DOHH2 (cell line): ENCODE measurements at regions not wholly inside any gene's neighbourhood (a gene's known extent, or its start where the extent isn't known, plus 50 kb on each side); places are given as distances from the start of the nearest gene placed in this dataset.

Source experiments
- H3F3A ChIP-seq: fragments of 200-600 bp; sonication (generic), shearing (Covaris generic); 2 replicates; pipeline ENCODE4 v1.6.0; 2016; ENCODE audit warnings: antibody characterized with exemption, mild to moderate bottlenecking; ENCODE audit not compliant: control insufficient read depth, insufficient read depth
- H3K27ac ChIP-seq: fragments of 200-600 bp; sonication (generic); 2 replicates; pipeline ENCODE4 v1.5.1; 2014; ENCODE audit warnings: low read depth, mild to moderate bottlenecking, low read length, moderate library complexity
- H3K27me3 ChIP-seq: fragments of 200-600 bp; sonication (generic); 2 replicates; pipeline ENCODE4 v1.6.1; 2014; ENCODE audit warnings: mild to moderate bottlenecking, low read length, mixed read lengths; ENCODE audit not compliant: control insufficient read depth
- H3K36me3 ChIP-seq: fragments of 200-600 bp; sonication (generic); 2 replicates; pipeline ENCODE4 v1.6.1; 2014; ENCODE audit warnings: mild to moderate bottlenecking, low read length, moderate library complexity, mixed read lengths; ENCODE audit not compliant: control insufficient read depth
- H3K4me1 ChIP-seq: fragments of 200-600 bp; sonication (generic); 2 replicates; pipeline ENCODE4 v1.6.1; 2014; ENCODE audit warnings: mild to moderate bottlenecking, low read length, mixed read lengths; ENCODE audit not compliant: control insufficient read depth
- H3K4me2 ChIP-seq: fragments of 200-600 bp; sonication (generic); 2 replicates; pipeline ENCODE4 v1.6.0; 2014; ENCODE audit warnings: mild to moderate bottlenecking, low read length, moderate library complexity
- H3K4me3 ChIP-seq: fragments of 200-600 bp; sonication (generic); 2 replicates; pipeline ENCODE4 v1.5.1; 2014; ENCODE audit warnings: mild to moderate bottlenecking, low read length, mixed read lengths
- H3K79me2 ChIP-seq: fragments of 200-600 bp; sonication (generic); 2 replicates; pipeline ENCODE4 v1.6.1; 2014; ENCODE audit warnings: mild to moderate bottlenecking, low read length, mixed read lengths; ENCODE audit not compliant: control insufficient read depth
- H3K9me2 ChIP-seq: fragments of 200-600 bp; sonication (generic); replicated peaks from 2 replicates; pipeline ENCODE4 v1.6.1; 2014; ENCODE audit warnings: mild to moderate bottlenecking, low read length, mixed read lengths; ENCODE audit not compliant: control insufficient read depth
- H3K9me3 ChIP-seq: fragments of 200-600 bp; sonication (generic); 2 replicates; pipeline ENCODE4 v1.6.1; 2014; ENCODE audit warnings: antibody characterized with exemption, low read length, mixed read lengths; ENCODE audit not compliant: control insufficient read depth, insufficient read depth
- H4K20me1 ChIP-seq: fragments of 200-600 bp; sonication (generic); 2 replicates; pipeline ENCODE4 v1.6.0; 2014; ENCODE audit warnings: low read depth, mild to moderate bottlenecking, antibody characterized with exemption, low read length, moderate library complexity; ENCODE audit not compliant: control insufficient read depth, insufficient read depth
- EZH2phosphoT487 ChIP-seq: fragments of 200-600 bp; sonication (generic); IDR thresholded peaks from 2 replicates; pipeline ENCODE4 v1.6.1; 2017; ENCODE audit warnings: borderline replicate concordance, mild to moderate bottlenecking, antibody characterized with exemption, low read length, moderate library complexity, mixed read lengths
- TF ChIP-seq, protein P1 (sequence below): fragments of 200-600 bp; sonication (generic); IDR thresholded peaks from one replicate; pipeline ENCODE4 v1.5.1; 2014; ENCODE audit warnings: antibody characterized with exemption, mild to moderate bottlenecking, low read depth, low read length; ENCODE audit not compliant: poor library complexity, severe bottlenecking

DNA sequence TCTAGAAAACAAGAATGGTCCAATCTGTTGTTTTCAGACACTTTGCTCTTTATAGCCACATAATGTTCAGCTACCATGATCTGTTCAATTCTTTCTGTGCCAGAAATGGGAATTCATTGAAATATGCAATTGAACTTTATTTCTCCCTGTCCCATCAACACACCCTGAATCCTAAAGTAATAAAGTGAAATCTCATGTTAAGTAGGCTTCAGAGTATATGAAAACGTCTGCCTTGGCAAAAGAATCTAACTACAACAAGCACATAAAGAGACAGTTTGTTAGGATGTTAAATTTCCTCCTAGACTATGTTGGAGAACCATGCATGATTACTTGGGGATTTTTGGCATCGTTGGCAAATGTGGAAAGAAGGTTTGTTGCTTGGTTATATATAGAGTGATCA is 722.7 kb downstream of the XPNPEP1 start:
- Histone ChIP-seq H3K4me2 (no peak overlapping the region), H3K36me3 (no peaks in the 10 kb centered on the region), H3K9me2 (no peaks in the 10 kb centered on the region), H3K9me3 (no peaks in the 10 kb centered on the region), H3K27me3 (no peaks in the 10 kb centered on the region), H3K4me3 (no peak overlapping the region), H3K4me1 (no peaks in the 10 kb centered on the region), H3K79me2 (no peaks in the 10 kb centered on the region), H3F3A (no peaks in the 10 kb centered on the region), H3K27ac (no peak overlapping the region), H4K20me1 (no peaks in the 10 kb centered on the region)
- TF ChIP-seq EZH2phosphoT487 = no peak
- TF ChIP-seq, protein P1, sequence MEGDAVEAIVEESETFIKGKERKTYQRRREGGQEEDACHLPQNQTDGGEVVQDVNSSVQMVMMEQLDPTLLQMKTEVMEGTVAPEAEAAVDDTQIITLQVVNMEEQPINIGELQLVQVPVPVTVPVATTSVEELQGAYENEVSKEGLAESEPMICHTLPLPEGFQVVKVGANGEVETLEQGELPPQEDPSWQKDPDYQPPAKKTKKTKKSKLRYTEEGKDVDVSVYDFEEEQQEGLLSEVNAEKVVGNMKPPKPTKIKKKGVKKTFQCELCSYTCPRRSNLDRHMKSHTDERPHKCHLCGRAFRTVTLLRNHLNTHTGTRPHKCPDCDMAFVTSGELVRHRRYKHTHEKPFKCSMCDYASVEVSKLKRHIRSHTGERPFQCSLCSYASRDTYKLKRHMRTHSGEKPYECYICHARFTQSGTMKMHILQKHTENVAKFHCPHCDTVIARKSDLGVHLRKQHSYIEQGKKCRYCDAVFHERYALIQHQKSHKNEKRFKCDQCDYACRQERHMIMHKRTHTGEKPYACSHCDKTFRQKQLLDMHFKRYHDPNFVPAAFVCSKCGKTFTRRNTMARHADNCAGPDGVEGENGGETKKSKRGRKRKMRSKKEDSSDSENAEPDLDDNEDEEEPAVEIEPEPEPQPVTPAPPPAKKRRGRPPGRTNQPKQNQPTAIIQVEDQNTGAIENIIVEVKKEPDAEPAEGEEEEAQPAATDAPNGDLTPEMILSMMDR = no peak

DNA sequence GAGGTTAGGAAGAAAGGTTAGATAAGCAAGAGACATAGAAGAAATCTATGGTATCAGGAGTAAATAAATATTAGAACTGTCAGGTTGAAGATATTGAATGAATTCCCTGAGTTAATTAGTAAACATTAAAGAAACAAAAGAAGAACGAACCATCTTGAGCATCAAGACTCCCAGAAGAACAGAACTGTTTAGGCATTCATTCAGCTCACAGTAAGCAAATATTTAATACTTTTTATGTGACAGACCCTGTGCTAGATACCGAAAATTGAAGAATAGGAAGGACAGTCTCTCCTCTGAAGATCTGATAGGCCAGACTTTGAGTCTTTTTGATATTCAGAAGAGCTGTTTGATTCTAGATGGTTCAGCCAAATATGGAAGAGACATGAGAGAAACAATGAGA is 731.5 kb downstream of the XPNPEP1 start:
- no peaks in the 10 kb centered on the region for H3K9me3 ChIP-seq
- H3K9me2 ChIP-seq = no peaks in the 10 kb centered on the region
- H3K4me3 ChIP-seq = no peak overlapping the region
- H3K4me1 ChIP-seq = no peaks in the 10 kb centered on the region
- no peak overlapping the region for H3K27ac ChIP-seq
- no peaks in the 10 kb centered on the region for H3K27me3 ChIP-seq
- H3K79me2 ChIP-seq = no peaks in the 10 kb centered on the region
- TF ChIP-seq EZH2phosphoT487 = no peak
- TF ChIP-seq, protein P1 = no peak
- H3K36me3 ChIP-seq = no peaks in the 10 kb centered on the region
- H4K20me1 ChIP-seq = no peaks in the 10 kb centered on the region
- H3K4me2 ChIP-seq = no peak overlapping the region
- H3F3A ChIP-seq = no peaks in the 10 kb centered on the region

DNA sequence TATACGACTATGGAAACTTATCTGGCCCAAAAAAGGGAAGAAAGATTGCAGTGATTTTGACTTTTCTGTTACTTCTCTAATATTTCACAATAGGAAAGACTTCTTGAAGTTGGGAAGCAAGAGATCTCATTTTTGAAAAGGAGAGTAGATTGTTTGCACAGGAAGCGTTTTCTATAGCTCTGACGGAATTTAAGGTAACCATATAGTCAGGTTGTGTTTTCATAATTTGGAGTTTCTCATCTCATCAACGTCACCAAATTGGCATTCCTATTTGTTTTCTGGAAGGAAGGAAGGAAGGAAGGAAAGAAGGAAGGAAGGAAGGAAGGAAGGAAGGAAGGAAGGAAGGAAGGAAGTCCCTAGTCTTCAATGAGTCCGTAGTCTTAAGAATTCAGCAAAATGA is 732.0 kb downstream of the XPNPEP1 start:
- no peaks in the 10 kb centered on the region for H3K9me2 ChIP-seq
- no peak overlapping the region for H3K4me3 ChIP-seq
- no peak for TF ChIP-seq EZH2phosphoT487
- TF ChIP-seq, protein P1 = no peak
- no peaks in the 10 kb centered on the region for H4K20me1 ChIP-seq
- no peak overlapping the region for H3K27ac ChIP-seq
- no peak overlapping the region for H3K4me2 ChIP-seq
- H3K9me3 ChIP-seq = no peaks in the 10 kb centered on the region
- no peaks in the 10 kb centered on the region for H3K36me3 ChIP-seq
- no peaks in the 10 kb centered on the region for H3K4me1 ChIP-seq
- H3F3A ChIP-seq = no peaks in the 10 kb centered on the region
- H3K27me3 ChIP-seq = no peaks in the 10 kb centered on the region
- H3K79me2 ChIP-seq = no peaks in the 10 kb centered on the region

DNA sequence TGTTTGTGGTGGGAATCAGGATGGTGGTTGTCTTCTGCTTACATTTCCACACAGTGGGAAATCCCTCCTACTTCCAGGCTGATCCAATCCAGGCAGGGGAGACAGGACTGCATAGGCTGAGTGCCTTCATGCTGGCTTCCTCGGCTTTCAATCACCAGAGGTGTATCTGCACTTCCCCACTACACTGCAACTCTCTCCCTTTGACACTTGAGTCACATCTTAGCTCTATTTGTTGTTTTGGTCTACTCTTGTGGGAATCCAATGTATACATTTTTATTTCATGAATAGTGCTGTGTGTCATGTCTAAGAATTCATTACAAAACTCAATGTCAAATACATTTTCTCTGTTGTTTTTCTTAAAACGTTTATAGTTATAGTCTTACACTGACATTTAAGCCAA is 735.6 kb downstream of the XPNPEP1 start:
- Histone ChIP-seq H4K20me1 (no peaks in the 10 kb centered on the region), H3K36me3 (no peaks in the 10 kb centered on the region), H3K79me2 (no peaks in the 10 kb centered on the region), H3K9me3 (no peaks in the 10 kb centered on the region), H3K27ac (no peak overlapping the region), H3K9me2 (no peaks in the 10 kb centered on the region), H3K4me3 (no peak overlapping the region), H3K4me2 (no peak overlapping the region), H3K4me1 (no peaks in the 10 kb centered on the region), H3F3A (no peaks in the 10 kb centered on the region), H3K27me3 (no peaks in the 10 kb centered on the region)
- TF ChIP-seq, protein P1 = no peak
- no peak for TF ChIP-seq EZH2phosphoT487
